HepG2 (cell line): ENCODE measurements at regions not wholly inside any gene's neighbourhood (a gene's known extent, or its start where the extent isn't known, plus 50 kb on each side); places are given as distances from the start of the nearest gene placed in this dataset.

Source experiments
- ATF7-NPFF ChIP-seq: sonication (generic); formaldehyde crosslinking; IDR thresholded peaks from 2 replicates; pipeline ENCODE4 v1.8.1; 2023; ENCODE audit warnings: mild to moderate bottlenecking, low read depth, missing genetic modification reagents, moderate library complexity
- BCL3 ChIP-seq: sonication (generic); formaldehyde crosslinking; IDR thresholded peaks from 2 replicates; pipeline ENCODE4 v1.5.1; 2020; ENCODE audit warnings: mild to moderate bottlenecking, missing genetic modification reagents, moderate library complexity
- CTCF ChIP-seq: sonication (generic); formaldehyde crosslinking; IDR thresholded peaks from 2 replicates; pipeline ENCODE4 v1.5.0; 2020; ENCODE audit warnings: mild to moderate bottlenecking, missing genetic modification reagents, moderate library complexity
- ELF1 ChIP-seq: sonication (generic); formaldehyde crosslinking; IDR thresholded peaks from 2 replicates; pipeline ENCODE4 v1.4.0; 2020; ENCODE audit warnings: missing genetic modification reagents
- FIP1L1 ChIP-seq: fragments of 200-400 bp; formaldehyde crosslinking; IDR thresholded peaks from 2 replicates; pipeline ENCODE4 v1.6.1; 2018; ENCODE audit warnings: low read depth, mild to moderate bottlenecking, low read length, moderate library complexity, borderline replicate concordance; ENCODE audit not compliant: insufficient read depth
- FOSL1 ChIP-seq: sonication (generic); formaldehyde crosslinking; IDR thresholded peaks from 2 replicates; pipeline ENCODE4 v1.9.0; 2021; ENCODE audit warnings: missing genetic modification reagents, borderline replicate concordance
- FOXO4 ChIP-seq: sonication (generic); formaldehyde crosslinking; conservative IDR thresholded peaks from 2 replicates; pipeline ENCODE4 v1.8.1; 2023; ENCODE audit warnings: missing genetic modification reagents
- KLF11 ChIP-seq: IDR thresholded peaks from 2 replicates; pipeline ENCODE4 v1.6.1; 2016; ENCODE audit warnings: missing compliant biosample characterization
- PAX8 ChIP-seq: sonication (generic); formaldehyde crosslinking; IDR thresholded peaks from 2 replicates; pipeline ENCODE4 v1.8.0; 2022; ENCODE audit warnings: mild to moderate bottlenecking, missing genetic modification reagents, borderline replicate concordance
- SIN3A ChIP-seq: IDR thresholded peaks from 2 replicates; pipeline ENCODE4 v1.6.1; 2011; ENCODE audit warnings: low read depth, mild to moderate bottlenecking, control low read depth, low read length, borderline replicate concordance
- SP1 ChIP-seq, 2 experiments: fragments of 450-650 bp in 1 of 2; sonication (generic) in 1 of 2; formaldehyde crosslinking in 1 of 2; IDR thresholded peaks; 2 replicates each; pipeline versions ENCODE4 v1.4.0 to v1.6.1; 2016 to 2020; ENCODE audit warnings: missing genetic modification reagents in 1 of 2
- ZNF274 ChIP-seq: sonication (generic); formaldehyde crosslinking; IDR thresholded peaks from 2 replicates; pipeline ENCODE4 v1.5.1; 2020; ENCODE audit warnings: mild to moderate bottlenecking, missing genetic modification reagents
- ZNF317 ChIP-seq: sonication (generic); formaldehyde crosslinking; IDR thresholded peaks from 2 replicates; pipeline ENCODE4 v1.5.0; 2020; ENCODE audit warnings: mild to moderate bottlenecking, missing genetic modification reagents

GRCh38 chr9:129338724-129339430, 160.8 kb upstream of the IER5L start:
- TF ChIP-seq ELF1 (CRISPR knock-in tag) (no peak), PAX8 (CRISPR knock-in tag) (no peak), KLF11 (CRISPR knock-in tag) (no peak), ZNF274 (CRISPR knock-in tag) (no peak), BCL3 (CRISPR knock-in tag) (no peak), FIP1L1 (no peak), SIN3A (no peak), ATF7-NPFF (CRISPR knock-in tag) (no peak), FOXO4 (CRISPR knock-in tag) (no peak), SP1 (IDR thresholded peaks at IDR 0.05) (no peak), SP1 (CRISPR knock-in tag; IDR thresholded peaks at IDR 0.05) (no peak), FOSL1 (CRISPR knock-in tag) (no peak), ZNF317 (CRISPR knock-in tag) (no peak), CTCF (no peak)
